Fibroblast of lung (primary cell): ENCODE measurements at regions not wholly inside any gene's neighbourhood (a gene's known extent, or its start where the extent isn't known, plus 50 kb on each side); places are given as distances from the start of the nearest gene placed in this dataset.
"Not testable (repeated sequence)": the region's sequence is repeated elsewhere in the genome, so short reads cannot be mapped to it uniquely, and the experiment has no call there.

Experiments used
- CTCF ChIP-seq, 2 donors: IDR thresholded peaks in 1 of 2; conservative IDR thresholded peaks in 1 of 2; 1 replicate in 1 of 2; 2 replicates in 1 of 2; pipeline ENCODE4 v1.5.1; 2011 to 2012; ENCODE audit warnings: low read length in 2 of 2, control low read depth in 1 of 2, inconsistent platforms in 1 of 2, low read depth in 1 of 2, mild to moderate bottlenecking in 1 of 2
- EZH2 ChIP-seq: IDR thresholded peaks from 2 replicates; pipeline ENCODE4 v1.5.1; 2012; ENCODE audit warnings: low read length, control low read depth, mild to moderate bottlenecking; ENCODE audit errors: missing control alignments

DNA sequence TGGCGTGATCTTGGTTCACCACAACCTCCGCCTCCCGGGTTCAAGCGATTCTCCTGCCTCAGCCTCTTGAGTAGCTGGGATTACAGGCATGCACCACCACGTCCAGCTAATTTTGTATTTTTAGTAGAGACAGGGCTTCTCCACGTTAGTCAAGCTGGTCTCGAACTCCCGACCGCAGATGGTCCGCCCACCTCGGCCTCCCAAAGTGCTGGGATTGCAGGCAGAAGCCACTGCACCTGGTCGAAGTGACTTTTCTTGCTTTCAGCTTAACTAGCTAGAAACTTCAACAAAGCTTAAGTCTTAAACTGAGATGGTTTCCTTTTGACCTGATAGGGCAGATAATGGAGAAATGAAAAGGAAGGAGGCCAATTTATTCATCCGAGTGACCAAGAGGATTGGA is 130.5 kb downstream of the FAM161A start:
- TF ChIP-seq CTCF (conservative IDR thresholded peaks at IDR 0.05 in 1 of 2, IDR thresholded peaks at IDR 0.05 in 1 of 2; ENCODE audit: low read depth in 1 of 2, low read length in 2 of 2); EZH2: not testable (repeated sequence)
